ENCODE measurements at regions not wholly inside any gene's neighbourhood (a gene's known extent, or its start where the extent isn't known, plus 50 kb on each side); places are given as distances from the start of the nearest gene placed in this dataset.

DNA sequence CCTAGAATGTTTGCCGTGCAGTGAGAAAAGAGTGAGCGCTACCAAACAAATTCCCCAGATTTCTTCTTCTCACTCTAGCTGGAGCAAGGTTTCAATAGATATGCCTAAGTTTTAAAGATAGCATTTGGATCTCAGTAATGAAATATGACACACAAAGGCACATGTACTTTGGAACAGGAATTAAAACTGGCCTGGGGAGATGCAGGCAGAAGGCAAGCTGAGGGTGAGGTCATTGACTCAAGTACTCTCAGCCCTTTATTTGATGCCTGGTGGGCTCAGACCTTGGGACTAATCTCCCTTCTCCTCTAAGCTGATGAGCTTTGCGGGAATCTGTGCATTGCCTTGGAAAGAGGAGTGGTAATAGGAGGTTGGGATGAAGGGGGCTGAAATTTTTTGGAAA lies 323.3 kb upstream of the SLC30A5 start:
- TF ChIP-seq, protein P1, sequence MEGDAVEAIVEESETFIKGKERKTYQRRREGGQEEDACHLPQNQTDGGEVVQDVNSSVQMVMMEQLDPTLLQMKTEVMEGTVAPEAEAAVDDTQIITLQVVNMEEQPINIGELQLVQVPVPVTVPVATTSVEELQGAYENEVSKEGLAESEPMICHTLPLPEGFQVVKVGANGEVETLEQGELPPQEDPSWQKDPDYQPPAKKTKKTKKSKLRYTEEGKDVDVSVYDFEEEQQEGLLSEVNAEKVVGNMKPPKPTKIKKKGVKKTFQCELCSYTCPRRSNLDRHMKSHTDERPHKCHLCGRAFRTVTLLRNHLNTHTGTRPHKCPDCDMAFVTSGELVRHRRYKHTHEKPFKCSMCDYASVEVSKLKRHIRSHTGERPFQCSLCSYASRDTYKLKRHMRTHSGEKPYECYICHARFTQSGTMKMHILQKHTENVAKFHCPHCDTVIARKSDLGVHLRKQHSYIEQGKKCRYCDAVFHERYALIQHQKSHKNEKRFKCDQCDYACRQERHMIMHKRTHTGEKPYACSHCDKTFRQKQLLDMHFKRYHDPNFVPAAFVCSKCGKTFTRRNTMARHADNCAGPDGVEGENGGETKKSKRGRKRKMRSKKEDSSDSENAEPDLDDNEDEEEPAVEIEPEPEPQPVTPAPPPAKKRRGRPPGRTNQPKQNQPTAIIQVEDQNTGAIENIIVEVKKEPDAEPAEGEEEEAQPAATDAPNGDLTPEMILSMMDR (IDR thresholded peaks at IDR 0.05; ENCODE audit: borderline replicate concordance, extremely low read depth, low read length, poor library complexity, severe bottlenecking) = no peak
- TF ChIP-seq EZH2 (IDR thresholded peaks at IDR 0.05; ENCODE audit: borderline replicate concordance, low read depth, low read length, severe bottlenecking) = no peak

All from DND-41 (cell line).